ENCODE measurements at regions not wholly inside any gene's neighbourhood (a gene's known extent, or its start where the extent isn't known, plus 50 kb on each side); places are given as distances from the start of the nearest gene placed in this dataset.

DNA sequence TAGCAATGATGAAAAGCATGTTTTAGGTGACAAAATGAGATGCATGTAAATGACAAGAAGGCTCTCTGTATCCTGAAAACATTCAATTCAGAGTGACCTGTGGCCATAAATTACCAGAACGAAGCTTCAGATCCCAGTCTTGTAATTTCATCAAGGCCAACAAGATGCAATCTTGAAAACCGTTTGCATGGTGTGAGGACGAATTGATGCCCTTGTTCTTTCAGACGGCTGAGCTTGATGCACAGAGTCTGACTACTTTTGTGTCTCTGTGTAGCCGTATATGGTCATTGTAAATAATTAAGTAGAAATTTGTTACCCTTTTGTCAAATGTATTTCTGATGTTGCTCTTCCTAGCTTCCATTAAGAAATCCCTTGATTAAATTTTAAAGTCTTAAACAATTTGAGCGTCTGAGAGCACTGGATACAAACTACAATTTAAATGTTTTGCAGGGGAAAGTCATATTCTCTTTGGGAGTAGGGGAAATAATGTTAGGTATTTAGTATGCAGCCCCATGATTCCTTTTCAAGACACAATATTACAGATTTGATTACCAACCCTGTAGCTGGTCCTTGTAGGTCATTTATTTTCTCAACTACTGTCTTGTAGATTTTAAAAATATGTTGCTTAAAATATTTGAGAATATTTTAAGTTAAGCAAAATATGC, 125.8 kb upstream of the PCDH9 start:
- TF ChIP-seq, protein P1, sequence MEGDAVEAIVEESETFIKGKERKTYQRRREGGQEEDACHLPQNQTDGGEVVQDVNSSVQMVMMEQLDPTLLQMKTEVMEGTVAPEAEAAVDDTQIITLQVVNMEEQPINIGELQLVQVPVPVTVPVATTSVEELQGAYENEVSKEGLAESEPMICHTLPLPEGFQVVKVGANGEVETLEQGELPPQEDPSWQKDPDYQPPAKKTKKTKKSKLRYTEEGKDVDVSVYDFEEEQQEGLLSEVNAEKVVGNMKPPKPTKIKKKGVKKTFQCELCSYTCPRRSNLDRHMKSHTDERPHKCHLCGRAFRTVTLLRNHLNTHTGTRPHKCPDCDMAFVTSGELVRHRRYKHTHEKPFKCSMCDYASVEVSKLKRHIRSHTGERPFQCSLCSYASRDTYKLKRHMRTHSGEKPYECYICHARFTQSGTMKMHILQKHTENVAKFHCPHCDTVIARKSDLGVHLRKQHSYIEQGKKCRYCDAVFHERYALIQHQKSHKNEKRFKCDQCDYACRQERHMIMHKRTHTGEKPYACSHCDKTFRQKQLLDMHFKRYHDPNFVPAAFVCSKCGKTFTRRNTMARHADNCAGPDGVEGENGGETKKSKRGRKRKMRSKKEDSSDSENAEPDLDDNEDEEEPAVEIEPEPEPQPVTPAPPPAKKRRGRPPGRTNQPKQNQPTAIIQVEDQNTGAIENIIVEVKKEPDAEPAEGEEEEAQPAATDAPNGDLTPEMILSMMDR (conservative IDR thresholded peaks at IDR 0.05; ENCODE audit: low read depth, low read length): no peak
- no peak for TF ChIP-seq EZH2 (IDR thresholded peaks at IDR 0.05; ENCODE audit: low read length, unreplicated experiment)
- TF ChIP-seq EZH2phosphoT487 (IDR thresholded peaks at IDR 0.05; ENCODE audit: borderline replicate concordance, low read length): no peak

Measured in PC-3 (cell line).